Suppressor macrophage treated with lipopolysaccharide for 1 hour (primary cell): ENCODE measurements at regions not wholly inside any gene's neighbourhood (a gene's known extent, or its start where the extent isn't known, plus 50 kb on each side); places are given as distances from the start of the nearest gene placed in this dataset.

Experiments
- DNase-seq, 3 donors: peaks; one replicate each; pipeline ENCODE4 v3.0.0-alpha.2; 2020 to 2022

GRCh38 chr12:98073610-98074009, 441.8 kb upstream of the TMPO start:
- no peak for DNase-seq

GRCh38 chr12:98074286-98074685, 441.1 kb upstream of the TMPO start:
- no peak for DNase-seq

- DNase-seq = no peak
These were observed 431.0 kb upstream of the TMPO start for GRCh38 chr12:98084391-98084790.

GRCh38 chr12:98085046-98085755, 430.2 kb upstream of the TMPO start:
- DNase-seq = no peak

GRCh38 chr12:98090731-98091130, 424.7 kb upstream of the TMPO start:
- no peak for DNase-seq

- DNase-seq = no peak
These were observed 419.0 kb upstream of the TMPO start for GRCh38 chr12:98096436-98096835.

GRCh38 chr12:98106031-98106683, 409.2 kb upstream of the TMPO start:
- no peak for DNase-seq

GRCh38 chr12:98109266-98109665, 406.1 kb upstream of the TMPO start:
- DNase-seq = no peak

GRCh38 chr12:98110536-98110935, 404.9 kb upstream of the TMPO start:
- no peak for DNase-seq

GRCh38 chr12:98113548-98113947, 401.8 kb upstream of the TMPO start:
- DNase-seq = no peak

- no peak for DNase-seq
These were observed 393.4 kb upstream of the TMPO start for GRCh38 chr12:98121963-98122362.

- DNase-seq = no peak
These were observed 392.3 kb upstream of the TMPO start for GRCh38 chr12:98123021-98123461.

GRCh38 chr12:98126637-98127335, 388.6 kb upstream of the TMPO start:
- peak in 1 of 3 donors; percentile 1 for DNase-seq

GRCh38 chr12:98127336-98127679, 388.1 kb upstream of the TMPO start:
- no peak for DNase-seq

- DNase-seq = no peak
These were observed 387.5 kb upstream of the TMPO start for GRCh38 chr12:98127854-98128253.

GRCh38 chr12:98136544-98136943, 378.8 kb upstream of the TMPO start:
- no peak for DNase-seq

GRCh38 chr12:98137278-98137677, 378.1 kb upstream of the TMPO start:
- DNase-seq = no peak

GRCh38 chr12:98144953-98145352, 370.4 kb upstream of the TMPO start:
- no peak for DNase-seq

GRCh38 chr12:98146043-98146442, 369.3 kb upstream of the TMPO start:
- no peak for DNase-seq

GRCh38 chr12:98146487-98146886, 368.9 kb upstream of the TMPO start:
- DNase-seq = no peak

- no peak for DNase-seq
These were observed 366.1 kb upstream of the TMPO start for GRCh38 chr12:98149270-98149669.

- no peak for DNase-seq
These were observed 365.6 kb upstream of the TMPO start for GRCh38 chr12:98149691-98150210.

GRCh38 chr12:98151105-98151590, 364.2 kb upstream of the TMPO start:
- DNase-seq = no peak

- no peak for DNase-seq
These were observed 363.4 kb upstream of the TMPO start for GRCh38 chr12:98151984-98152383.
